K562 (cell line): ENCODE measurements at regions not wholly inside any gene's neighbourhood (a gene's known extent, or its start where the extent isn't known, plus 50 kb on each side); places are given as distances from the start of the nearest gene placed in this dataset.

Experiments
- ATF1 ChIP-seq, 2 experiments: fragments of 450-650 bp in 1 of 2; IDR thresholded peaks; 2 replicates each; pipeline ENCODE4 v1.6.1; 2016; ENCODE audit warnings: missing compliant biosample characterization in 1 of 2, missing genetic modification characterization in 1 of 2
- ATF7 ChIP-seq: fragments of 450-650 bp; IDR thresholded peaks from 2 replicates; pipeline ENCODE4 v1.7.1; 2014; ENCODE audit warnings: mild to moderate bottlenecking, moderate library complexity
- BHLHE40 ChIP-seq: IDR thresholded peaks from 2 replicates; pipeline ENCODE4 v1.6.1; 2011; ENCODE audit warnings: low read length, improper control_type of control experiment
- CBFA2T2 ChIP-seq: fragments of 450-650 bp; conservative IDR thresholded peaks from 2 replicates; pipeline ENCODE4 v1.6.1; 2017; ENCODE audit warnings: mild to moderate bottlenecking
- CCNT2 ChIP-seq: IDR thresholded peaks from 2 replicates; pipeline ENCODE4 v1.6.1; 2011; ENCODE audit warnings: borderline replicate concordance, low read depth, mild to moderate bottlenecking, moderate library complexity, mixed read lengths, low read length; ENCODE audit not compliant: insufficient read length; ENCODE audit errors: extremely low read depth
- CTCF ChIP-seq, 3 experiments: IDR thresholded peaks in 2 of 3; conservative IDR thresholded peaks in 1 of 3; 2 replicates each; pipeline ENCODE4 v1.5.1; 2011 to 2012; ENCODE audit warnings: low read length in 3 of 3, mild to moderate bottlenecking in 3 of 3, control low read depth in 2 of 3, improper control_type of control experiment in 1 of 3, inconsistent platforms in 1 of 3, low read depth in 1 of 3, mixed read lengths in 1 of 3, moderate library complexity in 1 of 3; ENCODE audit not compliant: insufficient read depth in 2 of 3
- ETV5 ChIP-seq: sonication (generic); formaldehyde crosslinking; IDR thresholded peaks from 2 replicates; pipeline ENCODE4 v1.4.0; 2020; ENCODE audit warnings: low read depth, mild to moderate bottlenecking, missing genetic modification reagents
- GATAD2A ChIP-seq: fragments of 450-650 bp; IDR thresholded peaks from 2 replicates; pipeline ENCODE4 v1.6.1; 2017
- HINFP ChIP-seq: fragments of 450-650 bp; conservative IDR thresholded peaks from 2 replicates; pipeline ENCODE4 v1.6.1; 2016; ENCODE audit warnings: missing genetic modification characterization, low read depth, mild to moderate bottlenecking, control low read depth, missing compliant biosample characterization
- JUND ChIP-seq, 2 experiments: IDR thresholded peaks; 2 replicates in 1 of 2; 3 replicates in 1 of 2; pipeline ENCODE4 v1.6.1; 2011; ENCODE audit warnings: borderline replicate concordance in 2 of 2, low read depth in 2 of 2, low read length in 2 of 2, improper control_type of control experiment in 1 of 2, missing biosample characterization in 1 of 2, missing genetic modification characterization in 1 of 2, missing genetic modification reagents in 1 of 2
- MAX ChIP-seq: sonication (generic); formaldehyde crosslinking; IDR thresholded peaks from 2 replicates; pipeline ENCODE4 v1.9.0; 2022; ENCODE audit warnings: mild to moderate bottlenecking, missing genetic modification reagents
- NFIX ChIP-seq: fragments of 250-450 bp; sonication (Bioruptor Pico); IDR thresholded peaks from 2 replicates; pipeline ENCODE4 v1.4.0; 2020; ENCODE audit warnings: low read depth, mild to moderate bottlenecking, moderate library complexity
- POLR3G ChIP-seq: IDR thresholded peaks from 2 replicates; pipeline ENCODE4 v1.6.1; 2011; ENCODE audit not compliant: insufficient read length, insufficient replicate concordance; ENCODE audit errors: extremely low read depth
- RBFOX2 ChIP-seq: fragments of 200-400 bp; formaldehyde crosslinking; IDR thresholded peaks from 2 replicates; pipeline ENCODE4 v1.6.1; 2017; ENCODE audit warnings: low read depth, mild to moderate bottlenecking, low read length, moderate library complexity
- SUPT5H ChIP-seq: fragments of 450-650 bp; IDR thresholded peaks from 2 replicates; pipeline ENCODE4 v1.6.1; 2016
- ZEB2 ChIP-seq: fragments of 450-650 bp; IDR thresholded peaks from 2 replicates; pipeline ENCODE4 v1.6.1; 2016
- ZNF253 ChIP-seq: fragments of 250-450 bp; sonication (Bioruptor Pico); conservative IDR thresholded peaks from 2 replicates; pipeline ENCODE4 v1.6.1; 2021; ENCODE audit warnings: mild to moderate bottlenecking
- ZNF696 ChIP-seq: fragments of 250-450 bp; sonication (Bioruptor Pico); conservative IDR thresholded peaks from 2 replicates; pipeline ENCODE4 v1.4.0; 2020; ENCODE audit warnings: mild to moderate bottlenecking, moderate library complexity
- ZNF707 ChIP-seq: fragments of 250-450 bp; sonication (Bioruptor Pico); conservative IDR thresholded peaks from 2 replicates; pipeline ENCODE4 v1.8.0; 2022; ENCODE audit warnings: inconsistent platforms, mild to moderate bottlenecking, moderate library complexity
- TF ChIP-seq, protein P1 (sequence below): fragments of 250-450 bp; sonication (Bioruptor Pico); IDR thresholded peaks from 2 replicates; pipeline ENCODE4 v1.8.0; 2022; ENCODE audit warnings: moderate library complexity, mild to moderate bottlenecking, inconsistent platforms
- TF ChIP-seq, protein P2 (sequence below): fragments of 450-650 bp; IDR thresholded peaks from 2 replicates; pipeline ENCODE4 v1.6.1; 2016

GRCh38 chrX:55160685-55161552 lies 59.2 kb upstream of the PAGE5 start (continued):
- TF ChIP-seq MAX (CRISPR knock-in tag) (peak; percentile 53; the same call in 1 of the 2 replicates), ZNF707 (CRISPR knock-in tag) (no peak), ATF7 (peak; percentile 53), ETV5 (CRISPR knock-in tag) (0 out of 2 replicates have a peak, but pooled peaks have one; percentile 83), ATF1 (CRISPR knock-in tag; IDR thresholded peaks at IDR 0.05) (no peak), ATF1 (tag; IDR thresholded peaks at IDR 0.05) (peak; percentile 93), ZNF253 (no peak), JUND (IDR thresholded peaks at IDR 0.05; ENCODE audit: borderline replicate concordance, low read depth, low read length) (peak; percentile 29; the same call in 1 of the 2 replicates), JUND (tag; IDR thresholded peaks at IDR 0.05; ENCODE audit: borderline replicate concordance, low read depth, low read length) (no peak), CTCF (IDR thresholded peaks at IDR 0.05 in 2 of 3, conservative IDR thresholded peaks at IDR 0.05 in 1 of 3; ENCODE audit: insufficient read depth in 2 of 3, low read depth in 1 of 3, low read length in 3 of 3) (peak; percentile 78 to 91 (median 81)), CCNT2 (peak; percentile 37), BHLHE40 (peak; percentile 17; the same call in 1 of the 2 replicates), POLR3G (no peak), SUPT5H (0 out of 2 replicates have a peak, but pooled peaks have one; percentile 56), GATAD2A (0 out of 2 replicates have a peak, but pooled peaks have one; percentile 9), CBFA2T2 (no peak), NFIX (CRISPR knock-in tag) (no peak), HINFP (tag) (peak; percentile 98), RBFOX2 (peak; percentile 79), ZNF696 (no peak), ZEB2 (no peak)
- TF ChIP-seq, protein P1, sequence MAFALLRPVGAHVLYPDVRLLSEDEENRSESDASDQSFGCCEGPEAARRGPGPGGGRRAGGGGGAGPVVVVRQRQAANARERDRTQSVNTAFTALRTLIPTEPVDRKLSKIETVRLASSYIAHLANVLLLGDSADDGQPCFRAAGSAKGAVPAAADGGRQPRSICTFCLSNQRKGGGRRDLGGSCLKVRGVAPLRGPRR (CRISPR knock-in tag) = no peak
- TF ChIP-seq, protein P2, sequence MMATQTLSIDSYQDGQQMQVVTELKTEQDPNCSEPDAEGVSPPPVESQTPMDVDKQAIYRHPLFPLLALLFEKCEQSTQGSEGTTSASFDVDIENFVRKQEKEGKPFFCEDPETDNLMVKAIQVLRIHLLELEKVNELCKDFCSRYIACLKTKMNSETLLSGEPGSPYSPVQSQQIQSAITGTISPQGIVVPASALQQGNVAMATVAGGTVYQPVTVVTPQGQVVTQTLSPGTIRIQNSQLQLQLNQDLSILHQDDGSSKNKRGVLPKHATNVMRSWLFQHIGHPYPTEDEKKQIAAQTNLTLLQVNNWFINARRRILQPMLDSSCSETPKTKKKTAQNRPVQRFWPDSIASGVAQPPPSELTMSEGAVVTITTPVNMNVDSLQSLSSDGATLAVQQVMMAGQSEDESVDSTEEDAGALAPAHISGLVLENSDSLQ = peak; percentile 97
